ENCODE measurements at regions not wholly inside any gene's neighbourhood (a gene's known extent, or its start where the extent isn't known, plus 50 kb on each side); places are given as distances from the start of the nearest gene placed in this dataset.

DNA sequence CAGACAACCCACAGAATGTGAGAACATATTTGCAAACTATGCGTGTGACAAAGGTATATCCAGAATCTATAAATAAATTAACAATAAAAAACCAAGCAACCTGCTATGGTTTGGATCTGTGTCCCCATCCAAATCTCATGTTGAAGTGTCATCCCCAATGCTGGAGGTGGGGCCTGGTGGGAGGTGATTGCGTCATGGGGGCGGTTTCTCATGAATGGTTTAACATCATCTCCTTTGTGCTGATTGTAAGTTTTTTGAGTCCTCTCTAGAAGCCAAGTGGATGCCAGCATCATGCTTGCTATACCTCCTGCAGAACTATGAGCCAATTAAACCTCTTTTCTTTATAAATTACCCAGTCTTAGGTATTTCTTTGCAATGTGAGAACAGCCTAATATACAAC lies 335.4 kb downstream of the MAN2A1 start:
- Histone ChIP-seq H3K14ac (ENCODE audit: insufficient read depth, low read length) (no peak overlapping the region), H2AK5ac (ENCODE audit: insufficient read length, low read length) (no peak overlapping the region), H2BK120ac (ENCODE audit: low read depth, low read length, poor library complexity, severe bottlenecking) (no peak overlapping the region), H3K9me3 (ENCODE audit: control insufficient read depth, low read depth, low read length) (no peaks in the 10 kb centered on the region), H3K79me1 (ENCODE audit: insufficient read depth, low read depth, low read length, poor library complexity, severe bottlenecking) (no peaks in the 10 kb centered on the region), H3K56ac (ENCODE audit: insufficient read length, low read depth, low read length) (no peak overlapping the region), H2BK20ac (ENCODE audit: low read depth, low read length, poor library complexity, severe bottlenecking) (no peak overlapping the region), H3K79me2 (ENCODE audit: insufficient read depth, low read length) (no peaks in the 10 kb centered on the region), H3K23ac (ENCODE audit: insufficient read length, low read depth, low read length) (no peak overlapping the region), H2AFZ (ENCODE audit: low read length) (no peak overlapping the region), H3K27ac (ENCODE audit: insufficient read length, low read depth, low read length) (no peak overlapping the region), H3K9ac (ENCODE audit: extremely low read depth, insufficient read length, low read length) (no peak overlapping the region), H4K5ac (ENCODE audit: insufficient read length, low read depth, low read length) (no peak overlapping the region), H3K27me3 (ENCODE audit: insufficient read depth, low read length) (no peaks in the 10 kb centered on the region), H2BK5ac (ENCODE audit: insufficient read length, low read length) (no peak overlapping the region), H3K23me2 (ENCODE audit: insufficient read length, low read depth, low read length, poor library complexity, severe bottlenecking) (no peaks in the 10 kb centered on the region), H3K4me2 (ENCODE audit: insufficient read depth, insufficient read length, low read length) (no peak overlapping the region), H3K4ac (ENCODE audit: low read depth, low read length) (no peak overlapping the region), H2BK12ac (ENCODE audit: insufficient read length, low read depth, low read length) (no peak overlapping the region), H3T11ph (ENCODE audit: low read length) (no peak overlapping the region), H4K20me1 (ENCODE audit: control insufficient read depth, insufficient read depth, insufficient read length) (no peaks in the 10 kb centered on the region), H3K4me1 (ENCODE audit: insufficient read depth, low read length) (no peaks in the 10 kb centered on the region), H2BK15ac (ENCODE audit: low read depth, low read length) (no peak overlapping the region), H3K18ac (ENCODE audit: insufficient read length, low read depth, low read length) (no peak overlapping the region), H4K8ac (replicated peaks; ENCODE audit: insufficient read length, low read depth, low read length) (no peak overlapping the region), H4K91ac (ENCODE audit: insufficient read length, low read depth, low read length) (no peak overlapping the region)
- DNase-seq: no peak
- Mint-ChIP-seq H3K9me3 (peaks cover 0 to 2% of the 10 kb centered on the region in 2 experiments; a peak in 1 of 5 replicates), H3K36me3 (ENCODE audit: insufficient read depth in 1 of 3, low read depth in 3 of 3) (no peaks in the 10 kb centered on the region; a peak in 1 of 7 replicates), H3K4me3 (no peak overlapping the region), H3K27ac (no peak overlapping the region), H3K27me3 (ENCODE audit: low read depth) (no peaks in the 10 kb centered on the region), H3K4me1 (no peaks in the 10 kb centered on the region)
- TF ChIP-seq, protein P1, sequence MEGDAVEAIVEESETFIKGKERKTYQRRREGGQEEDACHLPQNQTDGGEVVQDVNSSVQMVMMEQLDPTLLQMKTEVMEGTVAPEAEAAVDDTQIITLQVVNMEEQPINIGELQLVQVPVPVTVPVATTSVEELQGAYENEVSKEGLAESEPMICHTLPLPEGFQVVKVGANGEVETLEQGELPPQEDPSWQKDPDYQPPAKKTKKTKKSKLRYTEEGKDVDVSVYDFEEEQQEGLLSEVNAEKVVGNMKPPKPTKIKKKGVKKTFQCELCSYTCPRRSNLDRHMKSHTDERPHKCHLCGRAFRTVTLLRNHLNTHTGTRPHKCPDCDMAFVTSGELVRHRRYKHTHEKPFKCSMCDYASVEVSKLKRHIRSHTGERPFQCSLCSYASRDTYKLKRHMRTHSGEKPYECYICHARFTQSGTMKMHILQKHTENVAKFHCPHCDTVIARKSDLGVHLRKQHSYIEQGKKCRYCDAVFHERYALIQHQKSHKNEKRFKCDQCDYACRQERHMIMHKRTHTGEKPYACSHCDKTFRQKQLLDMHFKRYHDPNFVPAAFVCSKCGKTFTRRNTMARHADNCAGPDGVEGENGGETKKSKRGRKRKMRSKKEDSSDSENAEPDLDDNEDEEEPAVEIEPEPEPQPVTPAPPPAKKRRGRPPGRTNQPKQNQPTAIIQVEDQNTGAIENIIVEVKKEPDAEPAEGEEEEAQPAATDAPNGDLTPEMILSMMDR (conservative IDR thresholded peaks at IDR 0.05): no peak
- no CpG with 5 or more reads among the region's 3 CpGs for WGBS (ENCODE audit: extremely low coverage, insufficient read length, low lambda C conversion rate)

Data from H9 (cell line).